H9 (cell line): ENCODE measurements at regions not wholly inside any gene's neighbourhood (a gene's known extent, or its start where the extent isn't known, plus 50 kb on each side); places are given as distances from the start of the nearest gene placed in this dataset.

Experiments used
- DNase-seq: peaks from one replicate; pipeline ENCODE4 v3.0.0-alpha.2; 2017
- H2AFZ ChIP-seq: one replicate; pipeline ENCODE4 v1.6.1; 2013; ENCODE audit warnings: mild to moderate bottlenecking, low read length, control low read depth, moderate library complexity
- H2AK5ac ChIP-seq: 2 replicates; pipeline ENCODE4 v1.6.1; 2013; ENCODE audit warnings: low read length, control low read depth, mixed read lengths; ENCODE audit not compliant: insufficient read length
- H2BK120ac ChIP-seq: one replicate; pipeline ENCODE4 v1.6.1; 2013; ENCODE audit warnings: low read depth, mild to moderate bottlenecking, low read length, control low read depth, inconsistent platforms; ENCODE audit not compliant: poor library complexity, severe bottlenecking
- H2BK12ac ChIP-seq: 2 replicates; pipeline ENCODE4 v1.6.1; 2013; ENCODE audit warnings: low read length, control low read depth, mixed read lengths, low read depth; ENCODE audit not compliant: insufficient read length
- H2BK15ac ChIP-seq: 2 replicates; pipeline ENCODE4 v1.6.1; 2013; ENCODE audit warnings: low read depth, low read length, control low read depth
- H2BK20ac ChIP-seq: one replicate; pipeline ENCODE4 v1.6.1; 2013; ENCODE audit warnings: low read depth, mild to moderate bottlenecking, low read length, control low read depth, inconsistent platforms; ENCODE audit not compliant: poor library complexity, severe bottlenecking
- H2BK5ac ChIP-seq: 2 replicates; pipeline ENCODE4 v1.6.1; 2013; ENCODE audit warnings: low read length, control low read depth, mixed read lengths; ENCODE audit not compliant: insufficient read length
- H3K14ac ChIP-seq: 2 replicates; pipeline ENCODE4 v1.6.1; 2013; ENCODE audit warnings: low read length, control low read depth; ENCODE audit not compliant: insufficient read depth
- H3K18ac ChIP-seq: 2 replicates; pipeline ENCODE4 v1.6.1; 2013; ENCODE audit warnings: low read depth, mild to moderate bottlenecking, mixed read lengths, low read length, control low read depth; ENCODE audit not compliant: insufficient read length
- H3K23ac ChIP-seq: 2 replicates; pipeline ENCODE4 v1.6.1; 2013; ENCODE audit warnings: low read length, control low read depth, mixed read lengths, low read depth; ENCODE audit not compliant: insufficient read length
- H3K23me2 ChIP-seq: 2 replicates; pipeline ENCODE4 v1.6.1; 2013; ENCODE audit warnings: low read depth, mild to moderate bottlenecking, mixed read lengths, low read length, control low read depth; ENCODE audit not compliant: insufficient read length, poor library complexity, severe bottlenecking
- H3K27ac ChIP-seq: 2 replicates; pipeline ENCODE4 v1.5.1; 2013; ENCODE audit warnings: low read length, control low read depth, mixed read lengths, low read depth; ENCODE audit not compliant: insufficient read length
- H3K27me3 ChIP-seq: 2 replicates; pipeline ENCODE4 v1.6.1; 2013; ENCODE audit warnings: low read length, control low read depth, inconsistent platforms; ENCODE audit not compliant: insufficient read depth
- H3K4ac ChIP-seq: 2 replicates; pipeline ENCODE4 v1.6.1; 2013; ENCODE audit warnings: low read depth, mild to moderate bottlenecking, control low read depth, inconsistent platforms, low read length, moderate library complexity
- H3K4me1 ChIP-seq: 2 replicates; pipeline ENCODE4 v1.6.1; 2013; ENCODE audit warnings: low read length, control low read depth, inconsistent platforms; ENCODE audit not compliant: insufficient read depth
- H3K4me2 ChIP-seq: 2 replicates; pipeline ENCODE4 v1.6.1; 2013; ENCODE audit warnings: low read length, control low read depth, mixed read lengths; ENCODE audit not compliant: insufficient read length, insufficient read depth
- H3K56ac ChIP-seq: 2 replicates; pipeline ENCODE4 v1.6.1; 2013; ENCODE audit warnings: low read depth, mild to moderate bottlenecking, mixed read lengths, low read length, control low read depth; ENCODE audit not compliant: insufficient read length
- H3K79me1 ChIP-seq: 2 replicates; pipeline ENCODE4 v1.6.1; 2013; ENCODE audit warnings: low read depth, mild to moderate bottlenecking, moderate library complexity, low read length, control low read depth, inconsistent platforms; ENCODE audit not compliant: insufficient read depth, poor library complexity, severe bottlenecking
- H3K79me2 ChIP-seq: 2 replicates; pipeline ENCODE4 v1.6.1; 2013; ENCODE audit warnings: low read length, control low read depth, inconsistent platforms; ENCODE audit not compliant: insufficient read depth
- H3K9ac ChIP-seq: 2 replicates; pipeline ENCODE4 v1.6.1; 2013; ENCODE audit warnings: low read length, control low read depth, mixed read lengths; ENCODE audit not compliant: insufficient read length; ENCODE audit errors: extremely low read depth
- H3K9me3 ChIP-seq: one replicate; pipeline ENCODE4 v1.6.1; 2013; ENCODE audit warnings: low read depth, low read length, inconsistent platforms; ENCODE audit not compliant: control insufficient read depth
- H3T11ph ChIP-seq: one replicate; pipeline ENCODE4 v1.6.1; 2013; ENCODE audit warnings: mild to moderate bottlenecking, low read length, control low read depth, inconsistent platforms
- H4K20me1 ChIP-seq: one replicate; pipeline ENCODE4 v1.6.1; 2013; ENCODE audit not compliant: control insufficient read depth, insufficient read length, insufficient read depth
- H4K5ac ChIP-seq: 2 replicates; pipeline ENCODE4 v1.6.1; 2013; ENCODE audit warnings: low read depth, mild to moderate bottlenecking, mixed read lengths, low read length, control low read depth; ENCODE audit not compliant: insufficient read length
- H4K8ac ChIP-seq: replicated peaks from 2 replicates; pipeline ENCODE4 v1.6.1; 2013; ENCODE audit warnings: low read length, control low read depth, mixed read lengths, low read depth; ENCODE audit not compliant: insufficient read length
- H4K91ac ChIP-seq: 2 replicates; pipeline ENCODE4 v1.6.1; 2013; ENCODE audit warnings: low read depth, mild to moderate bottlenecking, moderate library complexity, mixed read lengths, low read length, control low read depth; ENCODE audit not compliant: insufficient read length
- H3K27ac Mint-ChIP-seq, 3 experiments: 2 replicates in 2 of 3; 3 replicates in 1 of 3; pipeline ENCODE4 v1.8.0; 2020 to 2021; ENCODE audit warnings: mixed read lengths in 3 of 3, mild to moderate bottlenecking in 1 of 3, moderate library complexity in 1 of 3
- H3K27me3 Mint-ChIP-seq: 2 replicates; pipeline ENCODE4 v1.8.0; 2021; ENCODE audit warnings: low read depth, mild to moderate bottlenecking, moderate library complexity, mixed read lengths
- H3K36me3 Mint-ChIP-seq, 3 experiments: 2 replicates in 2 of 3; 3 replicates in 1 of 3; pipeline ENCODE4 v1.8.0; 2020 to 2021; ENCODE audit warnings: low read depth in 3 of 3, mixed read lengths in 3 of 3; ENCODE audit not compliant: insufficient read depth in 1 of 3
- H3K4me1 Mint-ChIP-seq, 2 experiments: 2 replicates each; pipeline ENCODE4 v1.8.0; 2020; ENCODE audit warnings: mixed read lengths in 2 of 2
- H3K4me3 Mint-ChIP-seq, 2 experiments: 2 replicates in 1 of 2; 3 replicates in 1 of 2; pipeline ENCODE4 v1.8.0; 2020 to 2021; ENCODE audit warnings: mild to moderate bottlenecking in 2 of 2, mixed read lengths in 2 of 2, moderate library complexity in 1 of 2
- H3K9me3 Mint-ChIP-seq, 2 experiments: 2 replicates in 1 of 2; 3 replicates in 1 of 2; pipeline ENCODE4 v1.8.0; 2020; ENCODE audit warnings: mild to moderate bottlenecking in 2 of 2, mixed read lengths in 2 of 2, moderate library complexity in 1 of 2
- CTCF ChIP-seq: fragments of 200-600 bp; sonication (generic); conservative IDR thresholded peaks from 3 replicates; pipeline ENCODE4 v1.8.0; 2021; ENCODE audit warnings: antibody characterized with exemption, mild to moderate bottlenecking
- WGBS: extraction: QIAGEN DNeasy Blood & Tissue Kit; methylation state at CpG from one replicate; pipeline ENCODE4 v1.1.7; 2013; ENCODE audit warnings: missing lambda C conversion rate, low lambda C conversion rate, mixed read lengths; ENCODE audit not compliant: insufficient read length; ENCODE audit errors: extremely low coverage; 5-methylcytosine and 5-hydroxymethylcytosine counted together

GRCh38 chr17:73735245-73735644, 91.0 kb upstream of the SDK2 start:
- no peak for DNase-seq
- Histone ChIP-seq H2AK5ac (no peak overlapping the region), H3K4ac (no peak overlapping the region), H3K14ac (no peak overlapping the region), H3K56ac (no peak overlapping the region), H4K5ac (no peak overlapping the region), H3K27ac (no peak overlapping the region), H3K18ac (no peak overlapping the region), H3K4me2 (no peak overlapping the region), H3K79me1 (no peaks in the 10 kb centered on the region), H3K9me3 (no peaks in the 10 kb centered on the region), H2BK20ac (no peak overlapping the region), H2BK120ac (no peak overlapping the region), H3K27me3 (no peaks in the 10 kb centered on the region), H2AFZ (no peak overlapping the region), H2BK15ac (no peak overlapping the region), H3T11ph (no peak overlapping the region), H3K4me1 (no peaks in the 10 kb centered on the region; the same call in 1 of the 2 replicates), H4K91ac (no peak overlapping the region), H2BK12ac (no peak overlapping the region), H4K8ac (no peak overlapping the region), H3K23ac (no peak overlapping the region), H3K79me2 (no peaks in the 10 kb centered on the region), H3K9ac (no peak overlapping the region), H3K23me2 (no peaks in the 10 kb centered on the region), H4K20me1 (no peaks in the 10 kb centered on the region), H2BK5ac (no peak overlapping the region)
- Mint-ChIP-seq H3K4me1 (peaks cover 30 to 52% of the 10 kb centered on the region in 2 experiments), H3K36me3 (peaks cover 0 to 11% (median 5%) of the 10 kb centered on the region in 3 experiments; a peak in 2 of 7 replicates), H3K9me3 (peaks cover 14 to 22% of the 10 kb centered on the region in 2 experiments), H3K27ac (no peak overlapping the region; a peak in 1 of 7 replicates), H3K27me3 (peaks cover 65% of the 10 kb centered on the region), H3K4me3 (no peak overlapping the region)
- WGBS: no CpG with 5 or more reads among the region's 6 CpGs
- TF ChIP-seq CTCF: no peak
